PFSK-1 (cell line): ENCODE measurements at regions not wholly inside any gene's neighbourhood (a gene's known extent, or its start where the extent isn't known, plus 50 kb on each side); places are given as distances from the start of the nearest gene placed in this dataset.

Experiments used
- POLR2AphosphoS5 ChIP-seq: IDR thresholded peaks from 2 replicates; pipeline ENCODE4 v1.6.1; 2012; ENCODE audit warnings: low read depth, mild to moderate bottlenecking, control low read depth, low read length, moderate library complexity
- REST ChIP-seq, 2 experiments: IDR thresholded peaks; 2 replicates each; pipeline versions ENCODE4 v1.6.1 to v1.8.0; 2011 to 2012; ENCODE audit warnings: low read depth in 2 of 2, low read length in 2 of 2, control low read depth in 1 of 2, inconsistent platforms in 1 of 2, mild to moderate bottlenecking in 1 of 2, moderate library complexity in 1 of 2; ENCODE audit not compliant: insufficient read depth in 1 of 2
- SIN3A ChIP-seq: IDR thresholded peaks from 2 replicates; pipeline ENCODE4 v1.6.1; 2012; ENCODE audit warnings: mild to moderate bottlenecking, low read length, moderate library complexity, borderline replicate concordance; ENCODE audit not compliant: insufficient read depth
- TAF1 ChIP-seq: IDR thresholded peaks from 2 replicates; pipeline ENCODE4 v1.6.1; 2012; ENCODE audit warnings: low read length, control low read depth, borderline replicate concordance; ENCODE audit not compliant: insufficient read depth

GRCh38 chr9:105144841-105145240, 99.6 kb upstream of the SLC44A1 start:
- no peak for TF ChIP-seq POLR2AphosphoS5
- TF ChIP-seq TAF1 = no peak
- no peak for TF ChIP-seq SIN3A
- no peak for TF ChIP-seq REST (IDR thresholded peaks at IDR 0.05; ENCODE audit: insufficient read depth in 1 of 2, low read depth in 2 of 2, low read length in 2 of 2)
